BE2C (cell line): ENCODE measurements at regions not wholly inside any gene's neighbourhood (a gene's known extent, or its start where the extent isn't known, plus 50 kb on each side); places are given as distances from the start of the nearest gene placed in this dataset.

Source experiments
- DNase-seq: peaks from one replicate; pipeline ENCODE4 v3.0.0-alpha.2; 2020
- H3K27me3 ChIP-seq: fragments of 250-450 bp; sonication (Bioruptor Pico); 2 replicates; pipeline ENCODE4 v1.5.1; 2020; ENCODE audit warnings: mild to moderate bottlenecking
- H3K36me3 ChIP-seq: fragments of 250-450 bp; sonication (Bioruptor Pico); 2 replicates; pipeline ENCODE4 v1.5.1; 2020; ENCODE audit warnings: mild to moderate bottlenecking
- H3K4me1 ChIP-seq: fragments of 250-450 bp; sonication (Bioruptor Pico); 2 replicates; pipeline ENCODE4 v1.5.1; 2020
- H3K4me3 ChIP-seq: 2 replicates; pipeline ENCODE4 v1.5.1; 2011; ENCODE audit warnings: low read depth, low read length
- H3K9me3 ChIP-seq: fragments of 250-450 bp; sonication (Bioruptor Pico); 2 replicates; pipeline ENCODE4 v1.5.1; 2020
- TF ChIP-seq, protein P1 (sequence below): IDR thresholded peaks from 2 replicates; pipeline ENCODE4 v1.5.1; 2012; ENCODE audit warnings: mild to moderate bottlenecking, low read depth, low read length

GRCh38 chr6:169967687-169968086 lies 216.3 kb downstream of the ERMARD start:
- H3K36me3 ChIP-seq = no peaks in the 10 kb centered on the region
- no peak for DNase-seq
- H3K9me3 ChIP-seq = no peaks in the 10 kb centered on the region
- no peaks in the 10 kb centered on the region for H3K27me3 ChIP-seq
- TF ChIP-seq, protein P1, sequence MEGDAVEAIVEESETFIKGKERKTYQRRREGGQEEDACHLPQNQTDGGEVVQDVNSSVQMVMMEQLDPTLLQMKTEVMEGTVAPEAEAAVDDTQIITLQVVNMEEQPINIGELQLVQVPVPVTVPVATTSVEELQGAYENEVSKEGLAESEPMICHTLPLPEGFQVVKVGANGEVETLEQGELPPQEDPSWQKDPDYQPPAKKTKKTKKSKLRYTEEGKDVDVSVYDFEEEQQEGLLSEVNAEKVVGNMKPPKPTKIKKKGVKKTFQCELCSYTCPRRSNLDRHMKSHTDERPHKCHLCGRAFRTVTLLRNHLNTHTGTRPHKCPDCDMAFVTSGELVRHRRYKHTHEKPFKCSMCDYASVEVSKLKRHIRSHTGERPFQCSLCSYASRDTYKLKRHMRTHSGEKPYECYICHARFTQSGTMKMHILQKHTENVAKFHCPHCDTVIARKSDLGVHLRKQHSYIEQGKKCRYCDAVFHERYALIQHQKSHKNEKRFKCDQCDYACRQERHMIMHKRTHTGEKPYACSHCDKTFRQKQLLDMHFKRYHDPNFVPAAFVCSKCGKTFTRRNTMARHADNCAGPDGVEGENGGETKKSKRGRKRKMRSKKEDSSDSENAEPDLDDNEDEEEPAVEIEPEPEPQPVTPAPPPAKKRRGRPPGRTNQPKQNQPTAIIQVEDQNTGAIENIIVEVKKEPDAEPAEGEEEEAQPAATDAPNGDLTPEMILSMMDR = no peak
- H3K4me3 ChIP-seq = no peak overlapping the region
- no peaks in the 10 kb centered on the region for H3K4me1 ChIP-seq

DNA sequence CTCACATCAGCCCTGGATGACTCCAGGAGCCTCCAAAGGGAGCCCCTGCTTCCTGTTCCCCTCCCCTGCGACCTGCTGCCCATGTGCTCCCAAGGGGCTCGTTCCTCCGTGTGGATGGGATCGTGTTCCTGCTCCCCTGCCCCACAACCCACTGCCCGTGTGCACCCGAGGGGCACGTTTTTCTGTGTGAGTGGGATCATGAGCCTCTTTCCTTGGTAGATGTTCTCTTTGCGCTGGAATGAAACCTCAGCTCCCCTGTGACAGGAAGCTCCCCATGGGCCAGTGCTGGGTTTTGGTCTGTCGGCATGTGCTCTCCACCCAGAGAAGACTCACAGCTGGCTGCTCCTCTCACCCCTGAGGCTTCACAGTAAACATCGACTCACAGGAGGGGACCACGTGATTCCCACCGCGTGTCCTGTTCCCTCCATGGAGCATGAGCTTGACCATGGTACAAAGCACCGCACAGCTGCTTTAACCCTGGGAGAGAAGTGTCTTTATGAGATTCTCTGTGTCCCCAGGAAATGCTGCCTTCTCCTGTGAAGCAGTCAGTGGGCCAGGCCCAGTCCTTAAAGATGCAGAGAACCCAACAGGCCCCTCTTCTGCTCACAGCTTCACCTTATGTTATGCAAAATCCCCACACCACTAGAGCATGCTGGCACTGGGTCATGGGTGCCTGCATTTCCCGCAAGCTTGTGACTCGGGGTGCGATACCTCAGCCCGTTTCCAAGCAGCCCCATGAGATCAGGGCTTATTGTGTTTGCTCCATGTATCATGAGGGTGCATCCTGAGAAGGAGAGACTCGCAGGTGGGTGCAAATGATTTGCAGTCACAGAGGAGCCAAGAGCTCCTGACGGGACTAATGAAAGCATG lies 215.1 kb downstream of the ERMARD start:
- no peaks in the 10 kb centered on the region for H3K27me3 ChIP-seq
- H3K4me1 ChIP-seq = no peaks in the 10 kb centered on the region
- H3K4me3 ChIP-seq = no peak overlapping the region
- TF ChIP-seq, protein P1 = no peak
- DNase-seq = no peak
- H3K36me3 ChIP-seq = no peaks in the 10 kb centered on the region
- no peaks in the 10 kb centered on the region for H3K9me3 ChIP-seq

GRCh38 chr6:169965657-169966311 lies 214.4 kb downstream of the ERMARD start:
- no peaks in the 10 kb centered on the region for H3K36me3 ChIP-seq
- no peak overlapping the region for H3K4me3 ChIP-seq
- H3K4me1 ChIP-seq = no peaks in the 10 kb centered on the region
- no peaks in the 10 kb centered on the region for H3K9me3 ChIP-seq
- DNase-seq = no peak
- no peaks in the 10 kb centered on the region for H3K27me3 ChIP-seq
- TF ChIP-seq, protein P1 = no peak

- Histone ChIP-seq H3K9me3 (no peaks in the 10 kb centered on the region), H3K36me3 (no peaks in the 10 kb centered on the region), H3K27me3 (no peaks in the 10 kb centered on the region), H3K4me3 (no peak overlapping the region), H3K4me1 (no peaks in the 10 kb centered on the region)
- TF ChIP-seq, protein P1 = no peak
- DNase-seq = no peak
Measured at GRCh38 chr6:169965239-169965638, 213.8 kb downstream of the ERMARD start.

- no peaks in the 10 kb centered on the region for H3K9me3 ChIP-seq
- no peak overlapping the region for H3K4me3 ChIP-seq
- no peaks in the 10 kb centered on the region for H3K4me1 ChIP-seq
- DNase-seq = no peak
- no peaks in the 10 kb centered on the region for H3K36me3 ChIP-seq
- H3K27me3 ChIP-seq = no peaks in the 10 kb centered on the region
- TF ChIP-seq, protein P1 = no peak
Measured at GRCh38 chr6:169964486-169965180, 213.2 kb downstream of the ERMARD start.
